Ovary (tissue), 7 donors: ENCODE measurements at regions not wholly inside any gene's neighbourhood (a gene's known extent, or its start where the extent isn't known, plus 50 kb on each side); places are given as distances from the start of the nearest gene placed in this dataset.

ENCODE experiments used
- DNase-seq, 5 donors: peaks; one replicate each; pipeline ENCODE4 v3.0.0-alpha.2; 2019 to 2020
- H3K27ac ChIP-seq, 2 donors: fragments of 200-600 bp; one replicate each; pipeline versions ENCODE4 v1.5.1 to v1.8.0; 2019 to 2022
- H3K27me3 ChIP-seq: fragments of 200-600 bp; one replicate; pipeline ENCODE4 v1.8.0; 2022
- H3K36me3 ChIP-seq: fragments of 200-600 bp; sonication (generic); one replicate; pipeline ENCODE4 v1.5.1; 2019
- H3K4me1 ChIP-seq: one replicate; pipeline ENCODE4 v1.8.1; 2013; ENCODE audit warnings: mild to moderate bottlenecking, moderate library complexity; ENCODE audit not compliant: insufficient read depth
- H3K4me3 ChIP-seq: fragments of 200-600 bp; sonication (generic); one replicate; pipeline ENCODE4 v1.5.1; 2017
- H3K9me3 ChIP-seq, 2 donors: fragments of 200-600 bp in 1 of 2; sonication (generic) in 1 of 2; one replicate each; pipeline versions ENCODE4 v1.5.1 to v1.8.1; 2013 to 2019; ENCODE audit warnings: mild to moderate bottlenecking in 1 of 2, moderate library complexity in 1 of 2
- CTCF ChIP-seq, 3 donors: fragments of 450-650 bp in 2 of 3; fragments of 200-600 bp in 1 of 3; IDR thresholded peaks; one replicate each; pipeline versions ENCODE4 v1.5.1 to v1.8.0; 2016 to 2022; ENCODE audit warnings: antibody characterized with exemption in 3 of 3, mild to moderate bottlenecking in 1 of 3
- EP300 ChIP-seq: sonication (generic); formaldehyde crosslinking; IDR thresholded peaks from one replicate; pipeline ENCODE4 v1.6.1; 2017; ENCODE audit warnings: antibody characterized with exemption
- POLR2A ChIP-seq: fragments of 450-650 bp; IDR thresholded peaks from one replicate; pipeline ENCODE4 v1.6.1; 2017; ENCODE audit warnings: antibody characterized with exemption, mild to moderate bottlenecking, moderate library complexity
- WGBS, 3 donors: extraction: QIAGEN DNeasy Blood & Tissue Kit in 1 of 3; methylation state at CpG; one replicate each; pipeline versions ENCODE4 v1.1.5 to v1.1.7; 2013 to 2017; 5-methylcytosine and 5-hydroxymethylcytosine counted together
- intact Hi-C, 4 donors: fragments of 100-400 bp; cut with DNase I; formaldehyde crosslinking; loops; one replicate each; pipeline versions ENCODE4 v1.11.0 to v1.15.1; 2022 to 2023
- donor health status: DM: no; HTN: no; CAD: no; lungs with moderate emphysema.
- donor health status: DM: no; HTN: no; CAD: no.
- donor health status: Bipolar disorder and iron deficiency.
- donor health status: DM: no; HTN: no; CAD: no.
- donor health status: DM: yes; HTN: yes; CAD: no.

DNA sequence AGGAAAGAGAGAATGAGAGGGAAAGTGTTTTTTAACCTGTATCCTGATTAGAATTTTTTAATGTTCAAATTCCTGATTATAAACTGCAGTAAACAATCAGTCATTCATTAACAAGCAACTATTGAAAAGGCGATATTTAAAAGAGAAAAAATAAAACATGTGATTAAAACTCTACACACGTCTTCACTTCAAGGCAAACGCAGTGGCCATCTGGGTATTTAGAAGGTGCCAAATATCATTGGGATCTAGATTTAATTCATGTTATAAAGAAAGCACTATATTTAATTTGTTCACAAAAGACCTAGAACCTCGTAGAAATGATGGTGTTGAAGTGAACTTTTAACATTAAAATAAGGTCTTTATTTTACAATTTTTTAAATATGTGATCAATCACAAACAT, 189.4 kb upstream of the KLF14 start:
- Histone ChIP-seq H3K27ac (no peak overlapping the region), H3K36me3 (no peaks in the 10 kb centered on the region), H3K4me1 (peaks cover 11% of the 10 kb centered on the region)

DNA sequence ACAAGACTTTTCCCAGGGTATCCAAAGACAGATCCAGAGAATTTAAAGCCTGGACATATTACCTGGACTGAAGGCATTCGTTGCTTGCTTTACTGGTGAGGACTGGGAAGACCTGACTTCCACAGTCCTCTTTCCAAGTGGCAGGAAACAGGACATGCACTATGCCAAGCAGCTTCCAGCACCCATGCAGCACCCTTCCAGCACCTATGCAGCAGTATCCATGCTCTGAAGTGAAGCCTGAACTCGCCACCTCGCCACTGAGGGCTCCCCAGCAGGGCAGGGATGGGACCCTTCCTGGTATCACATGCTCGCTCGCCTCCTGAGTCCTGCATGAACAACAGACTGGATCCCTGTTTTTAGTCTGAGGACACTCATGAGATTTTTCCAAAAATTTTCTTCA, 189.9 kb upstream of the KLF14 start:
- Histone ChIP-seq H3K4me1 (peaks cover 8% of the 10 kb centered on the region), H3K9me3 (no peaks in the 10 kb centered on the region), H3K36me3 (no peaks in the 10 kb centered on the region), H3K4me3 (no peak overlapping the region), H3K27ac (no peak overlapping the region), H3K27me3 (no peaks in the 10 kb centered on the region)
- no peak for DNase-seq
- TF ChIP-seq POLR2A (no peak), CTCF (IDR thresholded peaks at IDR 0.05) (no peak), EP300 (no peak)
- 87 to 93% (median 93%) methylated on average over 5 of the region's 5 CpGs for WGBS, 3 donors
- intact Hi-C loops: no loop called here

More for the DNA sequence above, 189.4 kb upstream of the KLF14 start:
- WGBS, 3 donors: 64 to 71% (median 66%) methylated on average over 4 of the region's 4 CpGs
- intact Hi-C loops: no loop called here
- no peak overlapping the region for H3K4me3 ChIP-seq
- TF ChIP-seq CTCF (IDR thresholded peaks at IDR 0.05): no peak
- TF ChIP-seq EP300: no peak
- no peak for DNase-seq
- no peaks in the 10 kb centered on the region for H3K27me3 ChIP-seq
- H3K9me3 ChIP-seq: no peaks in the 10 kb centered on the region

DNA sequence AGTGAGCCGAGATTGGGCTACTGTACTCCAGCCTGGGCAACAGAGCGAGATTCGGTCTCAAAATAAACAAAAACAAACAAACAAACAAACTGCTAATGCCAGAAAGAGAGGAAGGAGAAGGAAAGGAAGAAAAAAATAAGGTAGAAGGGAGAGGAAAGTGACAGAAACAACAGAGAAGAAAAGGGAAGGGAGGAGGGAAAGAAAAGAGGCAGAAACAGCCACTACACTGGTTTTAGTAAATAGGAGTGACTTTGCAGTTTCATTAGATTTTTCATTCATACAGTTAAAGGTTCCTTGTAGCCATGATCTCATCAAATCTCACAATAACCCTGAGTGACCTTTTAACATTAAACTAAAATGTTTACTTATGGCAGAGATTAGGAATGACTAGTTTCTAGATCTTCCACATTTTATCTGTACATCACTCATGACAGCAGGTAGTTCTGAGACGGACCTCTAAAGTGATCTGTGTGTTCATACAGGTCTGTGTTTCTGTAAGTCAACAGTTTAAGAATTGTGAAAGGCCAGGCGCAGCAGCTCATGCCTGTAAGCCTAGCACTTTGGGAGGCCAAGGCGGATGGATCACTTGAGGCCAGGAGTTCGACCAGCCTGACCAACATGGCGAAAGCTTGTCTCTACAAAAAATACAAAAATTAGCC, 191.3 kb upstream of the KLF14 start:
- 93 to 97% (median 96%) methylated on average over 8 of the region's 8 CpGs for WGBS, 3 donors

DNA sequence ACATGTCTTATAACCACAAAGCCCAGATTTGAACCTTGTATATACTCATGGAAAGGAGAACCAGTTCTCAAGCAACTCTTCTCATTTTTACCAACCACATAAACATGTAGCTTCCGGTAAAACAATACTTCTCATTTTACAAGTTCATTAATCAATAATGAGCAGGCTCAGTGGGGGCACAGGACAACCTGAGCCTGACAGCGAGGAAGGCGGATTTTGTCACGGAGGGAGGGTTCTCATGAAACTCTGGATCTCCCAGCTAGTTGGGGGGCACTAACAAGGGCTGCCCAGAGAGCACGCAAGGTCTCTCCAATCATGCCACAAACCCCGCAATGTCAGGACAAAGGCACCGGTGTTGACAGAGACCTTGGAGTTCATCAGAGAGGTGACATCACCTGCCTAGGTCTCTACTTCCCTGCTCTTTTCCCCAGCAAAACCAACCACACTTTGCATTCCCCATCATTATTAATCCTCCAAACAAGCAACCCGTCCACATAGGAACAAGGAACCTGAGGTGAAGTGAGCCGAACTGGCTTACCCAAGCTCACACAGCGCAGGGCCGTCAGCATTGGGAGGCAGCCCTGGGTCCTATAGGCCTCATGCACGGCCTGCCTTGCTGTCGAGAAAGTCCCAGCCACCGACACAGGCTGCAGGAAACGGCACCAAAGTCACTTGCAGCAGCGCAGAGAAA, 192.1 kb upstream of the KLF14 start:
- no peak overlapping the region for H3K27ac ChIP-seq
- no peaks in the 10 kb centered on the region for H3K36me3 ChIP-seq
- WGBS, 3 donors: 87 to 96% (median 93%) methylated on average over 16 of the region's 16 CpGs
- TF ChIP-seq POLR2A (no peak), CTCF (IDR thresholded peaks at IDR 0.05) (no peak), EP300 (no peak)
- no peaks in the 10 kb centered on the region for H3K27me3 ChIP-seq
- no peaks in the 10 kb centered on the region for H3K9me3 ChIP-seq
- no peak overlapping the region for H3K4me3 ChIP-seq
- no peak for DNase-seq
- peaks cover 10% of the 10 kb centered on the region for H3K4me1 ChIP-seq
- intact Hi-C loops: no loop called here

More for the DNA sequence above, 191.3 kb upstream of the KLF14 start:
- Histone ChIP-seq H3K9me3 (no peaks in the 10 kb centered on the region), H3K4me3 (no peak overlapping the region), H3K27me3 (no peaks in the 10 kb centered on the region), H3K36me3 (no peaks in the 10 kb centered on the region), H3K4me1 (peaks cover 8% of the 10 kb centered on the region), H3K27ac (peak overlapping the region in 1 of 2 donors; percentile 32)
- intact Hi-C loops: no loop called here
- no peak for DNase-seq
- TF ChIP-seq EP300 (no peak), CTCF (IDR thresholded peaks at IDR 0.05) (no peak), POLR2A (no peak)
